ENCODE measurements at regions not wholly inside any gene's neighbourhood (a gene's known extent, or its start where the extent isn't known, plus 50 kb on each side); places are given as distances from the start of the nearest gene placed in this dataset.

GRCh38 chr18:51712821-51713220 lies 515.3 kb upstream of the MEX3C start:
- BruUV-seq (replicated peaks): no TSS peak
- Histone ChIP-seq H2AFZ (ENCODE audit: low read length) (no peak overlapping the region), H3K4me1 (ENCODE audit: insufficient read depth, low read length) (no peaks in the 10 kb centered on the region), H3K9me2 (replicated peaks; ENCODE audit: low read length) (no peaks in the 10 kb centered on the region), H3K79me2 (ENCODE audit: low read length) (no peaks in the 10 kb centered on the region), H3K27ac (ENCODE audit: low read length) (no peak overlapping the region), H3K4me3 (ENCODE audit: low read length) (no peak overlapping the region), H3F3A (ENCODE audit: low read length, unreplicated experiment) (no peaks in the 10 kb centered on the region), H3K27me3 (ENCODE audit: low read length) (no peaks in the 10 kb centered on the region), H3K36me3 (ENCODE audit: low read depth, low read length) (no peaks in the 10 kb centered on the region), H3K9ac (ENCODE audit: low read length) (no peak overlapping the region), H4K20me1 (ENCODE audit: low read length) (no peaks in the 10 kb centered on the region), H3K9me3 (ENCODE audit: low read length) (no peaks in the 10 kb centered on the region), H3K4me2 (ENCODE audit: low read length) (no peak overlapping the region)
- intact Hi-C loops (cut with micrococcal nuclease): no loop called here
- TF ChIP-seq CTCF (conservative IDR thresholded peaks at IDR 0.05; ENCODE audit: low read depth, low read length) (no peak), EZH2 (IDR thresholded peaks at IDR 0.05; ENCODE audit: low read length, unreplicated experiment) (no peak), EZH2phosphoT487 (IDR thresholded peaks at IDR 0.05; ENCODE audit: borderline replicate concordance, low read length) (no peak)
- CTCF ChIA-PET: no interaction called here
- no peak for DNase-seq
- POLR2A ChIA-PET (ENCODE audit: unreplicated experiment): no interaction called here
- ATAC-seq: no peak

- Histone ChIP-seq H3K4me1 (ENCODE audit: insufficient read depth, low read length) (no peaks in the 10 kb centered on the region), H3K27ac (ENCODE audit: low read length) (no peak overlapping the region), H3K9ac (ENCODE audit: low read length) (no peak overlapping the region), H3K4me3 (ENCODE audit: low read length) (no peak overlapping the region), H3K27me3 (ENCODE audit: low read length) (no peaks in the 10 kb centered on the region), H3K4me2 (ENCODE audit: low read length) (no peak overlapping the region), H4K20me1 (ENCODE audit: low read length) (no peaks in the 10 kb centered on the region), H3K9me3 (ENCODE audit: low read length) (no peaks in the 10 kb centered on the region), H3K36me3 (ENCODE audit: low read depth, low read length) (no peaks in the 10 kb centered on the region), H2AFZ (ENCODE audit: low read length) (no peak overlapping the region), H3K9me2 (replicated peaks; ENCODE audit: low read length) (no peaks in the 10 kb centered on the region), H3K79me2 (ENCODE audit: low read length) (no peaks in the 10 kb centered on the region), H3F3A (ENCODE audit: low read length, unreplicated experiment) (no peaks in the 10 kb centered on the region)
- ATAC-seq (no peak), DNase-seq (no peak)
- no TSS peak for BruUV-seq (replicated peaks)
- CTCF ChIA-PET: no interaction called here
- POLR2A ChIA-PET (ENCODE audit: unreplicated experiment): no interaction called here
- TF ChIP-seq EZH2 (IDR thresholded peaks at IDR 0.05; ENCODE audit: low read length, unreplicated experiment) (no peak), CTCF (conservative IDR thresholded peaks at IDR 0.05; ENCODE audit: low read depth, low read length) (no peak), EZH2phosphoT487 (IDR thresholded peaks at IDR 0.05; ENCODE audit: borderline replicate concordance, low read length) (no peak)
- intact Hi-C loops (cut with micrococcal nuclease): no loop called here
These were observed 518.8 kb upstream of the MEX3C start for GRCh38 chr18:51716277-51716676.

- intact Hi-C loops (cut with micrococcal nuclease): no loop called here
- no peaks in the 10 kb centered on the region for H3K9me2 ChIP-seq (replicated peaks; ENCODE audit: low read length)
- H3K9ac ChIP-seq (ENCODE audit: low read length): no peak overlapping the region
- ATAC-seq (no peak), DNase-seq (no peak)
- H3K4me3 ChIP-seq (ENCODE audit: low read length): no peak overlapping the region
- no TSS peak for BruUV-seq (replicated peaks)
- no peaks in the 10 kb centered on the region for H3F3A ChIP-seq (ENCODE audit: low read length, unreplicated experiment)
- H2AFZ ChIP-seq (ENCODE audit: low read length): no peak overlapping the region
- H4K20me1 ChIP-seq (ENCODE audit: low read length): no peaks in the 10 kb centered on the region
- H3K4me2 ChIP-seq (ENCODE audit: low read length): no peak overlapping the region
- H3K79me2 ChIP-seq (ENCODE audit: low read length): no peaks in the 10 kb centered on the region
- no peaks in the 10 kb centered on the region for H3K36me3 ChIP-seq (ENCODE audit: low read depth, low read length)
- no peaks in the 10 kb centered on the region for H3K9me3 ChIP-seq (ENCODE audit: low read length)
- ChIA-PET POLR2A (ENCODE audit: unreplicated experiment) (no interaction called here), CTCF (no interaction called here)
- no peaks in the 10 kb centered on the region for H3K27me3 ChIP-seq (ENCODE audit: low read length)
- TF ChIP-seq CTCF (conservative IDR thresholded peaks at IDR 0.05; ENCODE audit: low read depth, low read length): no peak
- no peak overlapping the region for H3K27ac ChIP-seq (ENCODE audit: low read length)
- no peaks in the 10 kb centered on the region for H3K4me1 ChIP-seq (ENCODE audit: insufficient read depth, low read length)
These were observed 523.9 kb upstream of the MEX3C start for GRCh38 chr18:51721388-51721787.
